Epidermal melanocyte (primary cell): ENCODE measurements at regions not wholly inside any gene's neighbourhood (a gene's known extent, or its start where the extent isn't known, plus 50 kb on each side); places are given as distances from the start of the nearest gene placed in this dataset.

Experiments
- DNase-seq: peaks from one replicate; pipeline ENCODE4 v3.0.0; 2011; ENCODE audit warnings: low spot score; ENCODE audit not compliant: insufficient read length

GRCh38 chr2:198254536-198255090 is 450.2 kb downstream of the PLCL1 start:
- DNase-seq: no peak

GRCh38 chr2:198253995-198254394 is 449.6 kb downstream of the PLCL1 start:
- DNase-seq: no peak

GRCh38 chr2:198252472-198252871 is 448.1 kb downstream of the PLCL1 start:
- no peak for DNase-seq

- DNase-seq: no peak
These were observed 437.7 kb downstream of the PLCL1 start for GRCh38 chr2:198242093-198242492.

GRCh38 chr2:198238429-198238828 is 434.0 kb downstream of the PLCL1 start:
- no peak for DNase-seq

DNA sequence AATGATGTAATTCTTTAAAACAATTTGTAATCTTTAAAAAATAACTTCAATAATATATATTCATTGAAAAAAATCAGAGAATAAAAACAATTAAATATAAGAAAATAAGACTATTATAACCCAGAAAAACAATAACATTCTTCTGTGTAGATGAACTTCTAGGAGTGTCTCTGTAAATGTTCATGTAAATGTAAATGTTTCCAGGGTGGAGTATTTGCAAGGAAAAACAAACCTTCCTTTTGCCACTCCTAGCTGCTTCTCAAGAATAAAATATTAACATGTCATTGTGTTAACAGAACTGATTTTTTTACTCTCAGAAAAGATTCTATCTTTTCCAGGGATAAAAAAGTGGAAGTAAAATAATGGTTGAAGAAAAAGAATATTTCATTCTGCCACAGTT is 431.9 kb downstream of the PLCL1 start:
- DNase-seq: no peak

DNA sequence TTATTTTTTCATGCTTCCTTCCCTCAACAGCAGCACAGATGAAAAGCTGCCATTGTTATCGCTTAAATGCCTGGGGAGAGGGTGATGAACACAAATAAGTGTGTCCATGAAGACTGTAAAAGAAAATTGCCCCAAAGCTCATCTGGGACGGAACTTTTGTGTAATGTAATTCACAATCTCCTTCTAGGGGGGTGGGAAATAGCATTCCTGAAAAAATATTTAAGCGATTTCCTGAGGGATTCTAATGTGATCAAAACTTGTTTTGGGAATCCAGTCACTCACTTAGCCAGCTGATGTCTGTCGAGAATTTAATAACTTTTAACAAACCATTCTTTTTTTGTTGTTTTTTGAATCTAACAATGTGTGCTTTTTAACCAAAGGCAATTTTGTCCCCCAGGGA is 427.9 kb downstream of the PLCL1 start:
- DNase-seq: no peak

GRCh38 chr2:198231562-198231961 is 427.2 kb downstream of the PLCL1 start:
- DNase-seq: no peak

- no peak for DNase-seq
These were observed 416.6 kb downstream of the PLCL1 start for GRCh38 chr2:198220763-198221610.

DNA sequence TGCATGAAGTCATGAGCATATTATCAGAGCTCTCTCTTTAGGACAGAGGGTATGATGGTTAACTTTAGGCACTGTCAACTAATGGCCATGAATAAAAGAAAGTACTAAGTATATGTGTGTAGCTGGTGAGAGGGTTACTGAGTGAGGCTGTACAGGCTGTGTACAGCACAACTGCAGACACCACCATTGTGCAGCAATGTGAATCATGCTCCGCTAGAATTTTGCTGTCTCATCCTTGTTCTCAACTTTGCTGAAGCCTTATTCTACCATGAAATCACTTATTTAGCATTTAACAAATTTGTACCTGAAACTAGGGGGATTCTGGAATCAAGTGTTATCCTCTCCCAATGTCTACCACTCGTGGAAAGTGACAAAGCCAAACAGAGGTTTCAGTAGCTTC is 414.9 kb downstream of the PLCL1 start:
- DNase-seq: no peak

DNA sequence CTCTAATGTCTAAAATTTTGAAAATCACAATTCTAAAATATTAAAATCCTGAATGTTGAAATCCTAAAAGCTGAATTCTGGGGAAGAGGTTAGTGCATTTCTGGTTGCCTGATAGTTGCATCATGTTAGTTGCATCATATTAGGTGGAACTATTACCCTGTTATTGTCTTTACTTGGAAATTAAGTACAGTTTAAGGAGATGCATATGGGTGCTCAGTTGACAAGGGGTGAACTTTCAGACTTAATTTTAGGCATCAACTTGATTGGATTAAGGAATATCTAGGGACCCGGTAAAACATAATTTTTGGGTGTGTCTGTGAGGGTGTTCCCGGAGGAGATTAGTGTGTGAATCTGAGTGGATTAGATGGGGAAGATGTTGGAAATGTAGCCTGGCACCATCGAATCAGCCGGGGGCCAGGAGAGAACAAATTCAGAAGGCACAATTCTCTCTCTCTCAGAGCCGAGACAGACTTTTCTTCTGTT is 409.8 kb downstream of the PLCL1 start:
- no peak for DNase-seq

DNA sequence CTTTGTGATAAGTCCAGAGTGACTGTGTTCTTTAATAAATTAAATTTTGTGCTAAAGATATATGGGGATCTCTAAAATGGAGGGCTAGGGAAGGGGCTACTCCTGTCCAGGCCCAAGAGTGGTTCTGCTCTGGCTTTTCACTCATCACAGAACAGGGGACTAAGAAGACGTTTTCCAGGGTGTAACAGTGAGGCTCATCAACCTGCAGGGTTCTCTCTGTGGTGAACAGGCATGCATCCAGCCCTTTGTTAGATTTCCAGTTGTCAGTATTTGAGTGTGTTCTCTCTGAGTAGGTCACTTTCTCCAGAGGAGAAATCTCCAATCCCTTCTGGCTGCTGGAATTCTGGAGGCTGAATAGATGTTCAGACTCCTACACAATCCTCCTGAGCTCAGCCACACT is 408.9 kb downstream of the PLCL1 start:
- DNase-seq: no peak

GRCh38 chr2:198211706-198212105 is 407.3 kb downstream of the PLCL1 start:
- no peak for DNase-seq

GRCh38 chr2:198203336-198204069 is 399.1 kb downstream of the PLCL1 start:
- DNase-seq: no peak
